ENCODE measurements at regions not wholly inside any gene's neighbourhood (a gene's known extent, or its start where the extent isn't known, plus 50 kb on each side); places are given as distances from the start of the nearest gene placed in this dataset.

DNA sequence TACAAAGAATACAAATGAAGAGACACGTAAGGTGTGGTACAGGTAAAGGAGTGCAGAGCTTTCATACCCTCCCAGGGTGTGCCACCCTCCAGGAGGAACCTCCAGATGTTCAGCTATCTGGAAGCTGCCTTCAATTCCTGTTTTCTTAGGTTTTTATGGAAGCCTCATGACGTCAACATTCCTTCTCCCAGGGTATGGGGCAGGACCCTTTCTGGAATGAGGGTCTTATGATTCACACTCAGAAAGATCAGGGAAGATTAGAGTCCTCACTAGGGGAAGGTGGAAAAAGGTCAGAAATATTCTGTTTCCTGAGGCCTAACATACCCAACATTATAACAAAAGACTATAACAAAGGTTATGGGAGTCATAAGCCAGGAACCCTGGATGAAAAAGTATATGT, 99.8 kb upstream of the PLCL2 start:
- TF ChIP-seq, protein P1, sequence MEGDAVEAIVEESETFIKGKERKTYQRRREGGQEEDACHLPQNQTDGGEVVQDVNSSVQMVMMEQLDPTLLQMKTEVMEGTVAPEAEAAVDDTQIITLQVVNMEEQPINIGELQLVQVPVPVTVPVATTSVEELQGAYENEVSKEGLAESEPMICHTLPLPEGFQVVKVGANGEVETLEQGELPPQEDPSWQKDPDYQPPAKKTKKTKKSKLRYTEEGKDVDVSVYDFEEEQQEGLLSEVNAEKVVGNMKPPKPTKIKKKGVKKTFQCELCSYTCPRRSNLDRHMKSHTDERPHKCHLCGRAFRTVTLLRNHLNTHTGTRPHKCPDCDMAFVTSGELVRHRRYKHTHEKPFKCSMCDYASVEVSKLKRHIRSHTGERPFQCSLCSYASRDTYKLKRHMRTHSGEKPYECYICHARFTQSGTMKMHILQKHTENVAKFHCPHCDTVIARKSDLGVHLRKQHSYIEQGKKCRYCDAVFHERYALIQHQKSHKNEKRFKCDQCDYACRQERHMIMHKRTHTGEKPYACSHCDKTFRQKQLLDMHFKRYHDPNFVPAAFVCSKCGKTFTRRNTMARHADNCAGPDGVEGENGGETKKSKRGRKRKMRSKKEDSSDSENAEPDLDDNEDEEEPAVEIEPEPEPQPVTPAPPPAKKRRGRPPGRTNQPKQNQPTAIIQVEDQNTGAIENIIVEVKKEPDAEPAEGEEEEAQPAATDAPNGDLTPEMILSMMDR (IDR thresholded peaks at IDR 0.05) = no peak
- TF ChIP-seq POLR2AphosphoS5 (IDR thresholded peaks at IDR 0.05; ENCODE audit: insufficient read depth in 1 of 2, low read depth in 1 of 2) = no peak
- no peak for TF ChIP-seq POLR2A (IDR thresholded peaks at IDR 0.05)
- no peak for DNase-seq (ENCODE audit: extremely low spot score in 2 of 2)
- Histone ChIP-seq H3K9me3 (no peaks in the 10 kb centered on the region), H3K27ac (no peak overlapping the region), H3K27me3 (no peaks in the 10 kb centered on the region), H3K36me3 (no peaks in the 10 kb centered on the region), H3K4me3 (no peak overlapping the region), H3K4me1 (no peaks in the 10 kb centered on the region)
- intact Hi-C loops (cut with DNase I) = no loop called here

DNA sequence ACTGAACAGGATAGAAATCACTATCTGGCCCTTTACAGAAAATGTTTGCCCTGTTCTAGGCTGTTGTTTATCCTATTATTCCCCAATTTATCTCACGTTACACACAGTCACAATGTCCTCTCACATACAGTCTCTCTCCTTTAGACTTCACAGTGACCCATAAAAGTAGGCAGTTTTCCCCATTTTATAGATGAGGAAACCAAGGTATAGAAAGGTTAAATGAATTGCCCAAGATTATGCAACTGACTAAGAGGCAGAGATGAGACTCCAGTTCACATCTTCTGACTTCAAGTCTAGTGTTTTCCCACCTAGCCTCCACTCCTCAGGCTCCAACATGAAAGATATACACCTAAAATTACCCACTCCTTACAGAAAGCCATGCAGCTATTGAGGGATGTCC, 99.3 kb upstream of the PLCL2 start:
- H3K27me3 ChIP-seq = no peaks in the 10 kb centered on the region
- no peaks in the 10 kb centered on the region for H3K4me1 ChIP-seq
- TF ChIP-seq POLR2A (IDR thresholded peaks at IDR 0.05) = no peak
- no peaks in the 10 kb centered on the region for H3K9me3 ChIP-seq
- H3K4me3 ChIP-seq = no peak overlapping the region
- intact Hi-C loops (cut with DNase I) = no loop called here
- H3K36me3 ChIP-seq = no peaks in the 10 kb centered on the region
- DNase-seq (ENCODE audit: extremely low spot score in 2 of 2) = no peak
- no peak overlapping the region for H3K27ac ChIP-seq

DNA sequence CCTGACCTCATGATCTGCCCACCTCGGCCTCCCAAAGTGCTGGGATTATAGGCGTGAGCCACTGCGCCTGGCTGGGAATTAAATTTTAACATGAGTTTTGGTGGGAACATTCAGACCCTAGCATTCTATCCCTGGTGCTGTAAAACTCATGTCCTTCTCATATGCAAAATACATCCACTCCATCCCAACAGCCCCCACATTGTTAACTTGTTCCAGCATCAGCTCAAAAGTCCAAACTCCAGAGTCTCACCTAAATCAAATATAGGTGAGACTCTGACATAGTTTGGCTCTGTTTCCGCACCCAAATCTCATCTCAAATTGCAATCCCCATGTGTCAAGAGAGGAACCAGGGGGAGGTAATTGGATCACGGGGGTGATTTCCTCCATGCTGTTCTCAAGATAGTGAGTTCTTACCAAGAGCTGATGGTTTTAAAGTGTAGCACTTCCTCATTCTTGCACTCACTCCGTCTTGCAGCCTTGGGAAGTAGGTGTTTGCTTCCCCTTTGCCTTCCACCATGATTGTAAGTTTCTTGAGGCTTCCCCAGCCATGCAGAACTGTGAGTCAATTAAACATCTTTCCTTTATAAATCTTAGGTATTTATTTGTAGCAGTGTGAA, 96.2 kb upstream of the PLCL2 start:
- H3K36me3 ChIP-seq = no peaks in the 10 kb centered on the region
- no peak overlapping the region for H3K27ac ChIP-seq
- H3K4me3 ChIP-seq = no peak overlapping the region
- H3K27me3 ChIP-seq = no peaks in the 10 kb centered on the region
- TF ChIP-seq POLR2A (IDR thresholded peaks at IDR 0.05) (no peak), POLR2AphosphoS5 (IDR thresholded peaks at IDR 0.05; ENCODE audit: insufficient read depth in 1 of 2, low read depth in 1 of 2) (no peak)
- TF ChIP-seq, protein P1 (IDR thresholded peaks at IDR 0.05) = no peak
- intact Hi-C loops (cut with DNase I) = no loop called here
- DNase-seq (ENCODE audit: extremely low spot score in 2 of 2) = no peak
- H3K9me3 ChIP-seq = no peaks in the 10 kb centered on the region
- no peaks in the 10 kb centered on the region for H3K4me1 ChIP-seq

DNA sequence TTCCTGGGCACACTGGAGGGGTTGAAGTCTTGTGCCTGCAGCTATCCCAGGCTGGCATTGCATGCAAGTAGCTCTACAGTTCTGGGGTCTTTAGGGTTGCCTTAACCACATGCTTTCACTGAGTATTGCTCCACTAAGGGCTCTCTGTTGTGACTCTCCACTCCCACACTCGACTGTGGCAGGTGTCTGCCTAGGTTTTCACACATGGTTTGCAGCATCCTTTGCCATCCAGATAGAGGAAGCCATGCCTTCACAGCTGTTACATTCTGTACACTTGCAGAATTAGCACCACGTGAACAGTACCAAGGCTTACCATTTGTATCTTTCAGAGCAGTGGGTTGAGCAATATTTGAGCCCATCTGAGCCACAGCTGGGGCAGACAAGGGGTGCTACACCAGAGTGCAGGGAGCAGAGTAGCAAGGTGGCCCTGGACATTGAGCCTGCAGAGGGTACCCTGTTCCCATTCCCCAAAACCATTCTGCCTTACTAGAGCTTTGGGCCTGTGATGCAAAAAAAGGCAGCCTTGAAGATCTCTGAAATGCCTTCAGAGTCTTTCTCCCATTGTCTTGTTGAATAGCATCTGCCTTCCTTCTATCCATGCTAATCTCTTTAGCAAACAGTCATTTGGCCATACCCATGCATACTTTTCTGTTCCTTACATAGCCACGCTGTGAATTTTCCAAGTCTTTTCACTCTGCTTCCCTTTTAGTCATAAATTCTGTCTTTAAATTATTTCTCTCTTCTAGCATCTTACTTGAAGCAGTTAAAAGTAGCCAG, 95.2 kb upstream of the PLCL2 start:
- no peaks in the 10 kb centered on the region for H3K4me1 ChIP-seq
- intact Hi-C loops (cut with DNase I) = no loop called here
- no peaks in the 10 kb centered on the region for H3K36me3 ChIP-seq
- H3K9me3 ChIP-seq = no peaks in the 10 kb centered on the region
- no peak overlapping the region for H3K27ac ChIP-seq
- no peaks in the 10 kb centered on the region for H3K27me3 ChIP-seq
- TF ChIP-seq, protein P1 (IDR thresholded peaks at IDR 0.05) = no peak
- TF ChIP-seq POLR2A (IDR thresholded peaks at IDR 0.05) (no peak), POLR2AphosphoS5 (IDR thresholded peaks at IDR 0.05; ENCODE audit: insufficient read depth in 1 of 2, low read depth in 1 of 2) (no peak)
- DNase-seq (ENCODE audit: extremely low spot score in 2 of 2) = no peak
- no peak overlapping the region for H3K4me3 ChIP-seq

DNA sequence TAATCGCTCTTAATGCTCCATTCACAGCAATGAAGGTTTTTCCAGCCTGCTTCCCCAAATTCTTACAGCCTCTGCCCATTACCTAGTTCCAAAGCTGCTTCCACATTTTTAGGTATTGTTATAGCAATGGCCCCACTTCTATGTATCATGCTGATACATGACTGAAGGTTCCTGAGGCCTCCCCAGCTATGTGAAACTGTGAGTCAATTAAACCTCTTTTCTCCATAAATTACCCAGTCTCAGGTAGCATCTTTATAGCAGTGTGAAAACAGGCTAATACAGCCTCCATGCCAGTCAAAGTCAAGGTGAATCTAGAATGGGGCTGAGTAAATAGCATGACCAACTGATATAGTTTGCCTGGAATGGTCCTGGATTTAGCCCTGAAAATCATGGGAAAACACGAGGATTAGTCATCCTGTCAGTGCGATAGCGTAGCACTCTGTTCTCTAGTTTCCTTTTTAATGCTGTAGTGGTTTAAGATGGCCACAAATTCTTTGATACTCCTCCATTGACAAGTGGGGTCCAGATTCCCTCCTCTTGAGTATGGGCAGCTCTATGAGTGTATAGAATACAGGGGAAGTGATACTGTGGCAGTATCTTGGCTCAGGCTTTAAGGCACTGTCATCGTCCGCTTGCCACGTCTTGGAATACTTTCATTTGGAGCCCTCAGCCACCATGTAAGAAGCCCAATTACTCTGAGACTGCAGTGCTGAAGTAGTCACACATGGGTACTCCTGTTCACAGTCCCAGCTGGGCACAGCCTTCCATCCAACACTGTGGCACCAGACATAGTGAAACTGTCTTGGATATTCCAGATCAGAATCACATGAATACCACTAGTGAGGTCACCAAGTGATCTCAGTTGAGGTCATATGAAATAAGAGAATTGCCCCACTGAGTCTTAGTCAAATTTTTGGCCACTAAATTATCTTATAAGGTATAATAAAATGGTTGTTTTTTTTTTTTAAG, 94.0 kb upstream of the PLCL2 start:
- Histone ChIP-seq H3K36me3 (no peaks in the 10 kb centered on the region), H3K9me3 (no peaks in the 10 kb centered on the region), H3K27ac (no peak overlapping the region), H3K4me1 (no peaks in the 10 kb centered on the region), H3K27me3 (no peaks in the 10 kb centered on the region), H3K4me3 (no peak overlapping the region)
- TF ChIP-seq, protein P1 (IDR thresholded peaks at IDR 0.05) = no peak
- TF ChIP-seq POLR2A (IDR thresholded peaks at IDR 0.05) (no peak), POLR2AphosphoS5 (IDR thresholded peaks at IDR 0.05; ENCODE audit: insufficient read depth in 1 of 2, low read depth in 1 of 2) (no peak)
- intact Hi-C loops (cut with DNase I) = no loop called here
- DNase-seq (ENCODE audit: extremely low spot score in 2 of 2) = no peak

All from vagina (tissue), 2 donors.